ENCODE measurements at regions not wholly inside any gene's neighbourhood (a gene's known extent, or its start where the extent isn't known, plus 50 kb on each side); places are given as distances from the start of the nearest gene placed in this dataset.

DNA sequence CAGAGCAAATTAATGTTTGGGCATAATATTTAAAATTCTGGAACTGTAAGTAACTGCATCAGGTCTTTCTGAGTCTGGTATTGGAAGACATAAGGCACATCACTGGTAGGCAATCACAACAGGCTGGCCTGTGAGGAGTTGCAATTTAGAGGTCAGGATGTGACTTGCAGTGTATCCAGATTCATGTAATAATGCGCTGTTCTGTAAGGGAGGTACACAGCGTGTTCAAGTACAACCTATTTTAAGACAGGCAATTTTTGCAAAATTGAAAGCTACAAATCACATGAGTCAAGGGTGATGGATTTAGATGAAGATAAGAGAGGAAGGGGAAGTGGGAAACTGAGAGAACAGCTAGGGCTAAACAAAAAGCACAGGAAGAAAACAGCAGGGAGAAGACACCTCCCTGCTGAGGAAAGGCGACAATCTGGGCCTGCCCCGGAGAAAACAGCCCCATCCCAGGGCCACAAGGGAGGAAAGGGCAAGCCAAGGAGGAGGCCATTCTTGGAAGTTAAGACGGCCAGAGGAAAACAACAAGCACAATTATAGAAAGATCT, 138.1 kb downstream of the LACC1 start:
- no peak for DNase-seq
- TF ChIP-seq, protein P1, sequence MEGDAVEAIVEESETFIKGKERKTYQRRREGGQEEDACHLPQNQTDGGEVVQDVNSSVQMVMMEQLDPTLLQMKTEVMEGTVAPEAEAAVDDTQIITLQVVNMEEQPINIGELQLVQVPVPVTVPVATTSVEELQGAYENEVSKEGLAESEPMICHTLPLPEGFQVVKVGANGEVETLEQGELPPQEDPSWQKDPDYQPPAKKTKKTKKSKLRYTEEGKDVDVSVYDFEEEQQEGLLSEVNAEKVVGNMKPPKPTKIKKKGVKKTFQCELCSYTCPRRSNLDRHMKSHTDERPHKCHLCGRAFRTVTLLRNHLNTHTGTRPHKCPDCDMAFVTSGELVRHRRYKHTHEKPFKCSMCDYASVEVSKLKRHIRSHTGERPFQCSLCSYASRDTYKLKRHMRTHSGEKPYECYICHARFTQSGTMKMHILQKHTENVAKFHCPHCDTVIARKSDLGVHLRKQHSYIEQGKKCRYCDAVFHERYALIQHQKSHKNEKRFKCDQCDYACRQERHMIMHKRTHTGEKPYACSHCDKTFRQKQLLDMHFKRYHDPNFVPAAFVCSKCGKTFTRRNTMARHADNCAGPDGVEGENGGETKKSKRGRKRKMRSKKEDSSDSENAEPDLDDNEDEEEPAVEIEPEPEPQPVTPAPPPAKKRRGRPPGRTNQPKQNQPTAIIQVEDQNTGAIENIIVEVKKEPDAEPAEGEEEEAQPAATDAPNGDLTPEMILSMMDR (IDR thresholded peaks at IDR 0.05; ENCODE audit: control extremely low read depth, extremely low read depth), result no peak
- H3K9ac ChIP-seq (ENCODE audit: insufficient read depth in 1 of 2, low read length in 2 of 2), result no peak overlapping the region
- H3K9me3 ChIP-seq (ENCODE audit: control insufficient read depth in 4 of 4, insufficient read depth in 3 of 4, low read length in 3 of 4), result no peaks in the 10 kb centered on the region
- H3K36me3 ChIP-seq (ENCODE audit: control insufficient read depth in 4 of 4, insufficient read depth in 4 of 4, low read length in 4 of 4), result no peaks in the 10 kb centered on the region
- H3K4me1 ChIP-seq (ENCODE audit: control insufficient read depth in 5 of 5, insufficient read depth in 5 of 5, low read length in 5 of 5), result peaks cover 0 to 16% (median 7%) of the 10 kb centered on the region in 5 donors
- H3K4me3 ChIP-seq, result no peak overlapping the region
- no peaks in the 10 kb centered on the region for H3K27me3 ChIP-seq (ENCODE audit: control insufficient read depth in 3 of 3, insufficient read depth in 3 of 3, low read length in 2 of 3)
- ATAC-seq (ENCODE audit: insufficient read depth, low FRiP score), result no peak
- no peak overlapping the region for H3K27ac ChIP-seq (ENCODE audit: low read depth in 1 of 2, low read length in 1 of 2)
- 33 to 45% methylated on average over 5 of the region's 5 CpGs for WGBS, 2 donors

DNA sequence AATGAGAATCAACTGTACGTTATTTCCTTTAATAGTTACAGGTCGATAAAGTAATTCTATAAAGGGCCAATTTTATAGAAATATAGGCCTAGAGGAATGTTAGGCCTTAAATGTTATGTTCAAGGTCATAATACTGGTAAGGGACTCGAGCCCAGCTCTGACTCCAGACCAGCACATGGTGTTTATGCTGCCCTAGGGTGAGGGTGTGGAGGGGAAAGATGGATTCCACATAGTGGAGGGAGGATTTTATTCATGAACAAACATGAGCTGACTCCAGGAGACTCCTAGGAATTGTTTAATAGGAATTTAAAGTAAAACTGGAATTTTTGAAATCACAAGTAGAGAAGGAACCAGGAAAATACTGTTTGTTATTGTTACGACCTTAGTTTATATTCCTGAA, 139.9 kb downstream of the LACC1 start:
- ATAC-seq (ENCODE audit: insufficient read depth, low FRiP score) (no peak), DNase-seq (no peak)
- WGBS, 2 donors, result 88 to 92% methylated on average over 4 of the region's 4 CpGs
- Histone ChIP-seq H3K27me3 (ENCODE audit: control insufficient read depth in 3 of 3, insufficient read depth in 3 of 3, low read length in 2 of 3) (no peaks in the 10 kb centered on the region), H3K4me1 (ENCODE audit: control insufficient read depth in 5 of 5, insufficient read depth in 5 of 5, low read length in 5 of 5) (peaks cover 0 to 7% (median 0%) of the 10 kb centered on the region in 5 donors), H3K36me3 (ENCODE audit: control insufficient read depth in 4 of 4, insufficient read depth in 4 of 4, low read length in 4 of 4) (no peaks in the 10 kb centered on the region), H3K9me3 (ENCODE audit: control insufficient read depth in 4 of 4, insufficient read depth in 3 of 4, low read length in 3 of 4) (no peaks in the 10 kb centered on the region), H3K27ac (ENCODE audit: low read depth in 1 of 2, low read length in 1 of 2) (no peak overlapping the region), H3K9ac (ENCODE audit: insufficient read depth in 1 of 2, low read length in 2 of 2) (no peak overlapping the region), H3K4me3 (no peak overlapping the region)
- TF ChIP-seq, protein P1 (IDR thresholded peaks at IDR 0.05; ENCODE audit: control extremely low read depth, extremely low read depth), result no peak

DNA sequence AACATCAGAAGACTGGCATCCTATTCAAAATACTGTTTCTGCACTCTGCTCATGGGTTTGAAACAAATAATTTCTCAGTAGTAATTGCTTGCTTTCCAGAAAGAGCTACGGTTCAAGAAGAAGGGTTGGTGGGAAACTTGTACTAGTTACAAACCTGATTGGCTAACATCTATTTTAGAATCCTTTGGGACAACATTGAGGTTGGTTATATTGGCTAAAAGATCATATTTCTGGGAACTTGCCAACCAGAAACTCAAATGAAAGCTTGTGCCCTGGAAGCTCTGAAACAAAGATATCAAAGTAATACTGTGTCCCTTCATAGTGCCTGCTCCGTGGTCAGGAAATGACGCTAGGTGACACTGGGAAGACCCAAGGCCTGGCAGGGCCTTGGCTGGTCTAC, 141.7 kb downstream of the LACC1 start:
- 69 to 81% methylated on average over 3 of the region's 3 CpGs for WGBS, 2 donors
- DNase-seq, result no peak
- Histone ChIP-seq H3K27ac (ENCODE audit: low read depth in 1 of 2, low read length in 1 of 2) (no peak overlapping the region), H3K36me3 (ENCODE audit: control insufficient read depth in 4 of 4, insufficient read depth in 4 of 4, low read length in 4 of 4) (no peaks in the 10 kb centered on the region), H3K27me3 (ENCODE audit: control insufficient read depth in 3 of 3, insufficient read depth in 3 of 3, low read length in 2 of 3) (no peaks in the 10 kb centered on the region), H3K4me1 (ENCODE audit: control insufficient read depth in 5 of 5, insufficient read depth in 5 of 5, low read length in 5 of 5) (peaks cover 0 to 3% (median 0%) of the 10 kb centered on the region in 5 donors), H3K4me3 (no peak overlapping the region), H3K9me3 (ENCODE audit: control insufficient read depth in 4 of 4, insufficient read depth in 3 of 4, low read length in 3 of 4) (no peaks in the 10 kb centered on the region), H3K9ac (ENCODE audit: insufficient read depth in 1 of 2, low read length in 2 of 2) (no peak overlapping the region)
- ATAC-seq (ENCODE audit: insufficient read depth, low FRiP score), result no peak
- TF ChIP-seq, protein P1 (IDR thresholded peaks at IDR 0.05; ENCODE audit: control extremely low read depth, extremely low read depth), result no peak

DNA sequence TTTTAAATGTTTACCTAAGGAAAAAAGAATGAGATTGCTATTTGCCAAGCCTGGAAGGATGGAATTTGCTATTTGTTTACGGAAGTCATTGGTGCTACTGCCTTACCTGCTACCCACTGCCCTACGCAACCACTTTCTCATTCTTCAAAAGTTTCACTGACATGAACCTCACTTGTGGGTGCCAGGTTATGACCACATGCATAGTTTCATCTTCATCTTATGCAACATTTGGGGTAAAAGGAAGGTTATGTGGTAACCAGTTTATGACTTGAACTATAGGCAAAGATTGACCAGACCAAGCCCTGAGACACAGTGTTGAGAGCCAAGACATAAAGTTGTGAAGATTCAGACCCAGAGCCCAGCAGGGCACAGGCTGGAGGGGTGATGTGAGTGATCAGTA, 142.5 kb downstream of the LACC1 start:
- H3K4me1 ChIP-seq (ENCODE audit: control insufficient read depth in 5 of 5, insufficient read depth in 5 of 5, low read length in 5 of 5), result peaks cover 0 to 3% (median 0%) of the 10 kb centered on the region in 5 donors
- no peak for DNase-seq
- TF ChIP-seq, protein P1 (IDR thresholded peaks at IDR 0.05; ENCODE audit: control extremely low read depth, extremely low read depth), result no peak
- no peak overlapping the region for H3K27ac ChIP-seq (ENCODE audit: low read depth in 1 of 2, low read length in 1 of 2)
- no peaks in the 10 kb centered on the region for H3K27me3 ChIP-seq (ENCODE audit: control insufficient read depth in 3 of 3, insufficient read depth in 3 of 3, low read length in 2 of 3)
- no peak overlapping the region for H3K9ac ChIP-seq (ENCODE audit: insufficient read depth in 1 of 2, low read length in 2 of 2)
- ATAC-seq (ENCODE audit: insufficient read depth, low FRiP score), result no peak
- H3K9me3 ChIP-seq (ENCODE audit: control insufficient read depth in 4 of 4, insufficient read depth in 3 of 4, low read length in 3 of 4), result no peaks in the 10 kb centered on the region
- 79% methylated on average over 2 of the region's 2 CpGs for WGBS, 2 donors
- H3K4me3 ChIP-seq, result no peak overlapping the region
- H3K36me3 ChIP-seq (ENCODE audit: control insufficient read depth in 4 of 4, insufficient read depth in 4 of 4, low read length in 4 of 4), result no peaks in the 10 kb centered on the region
